HG03108 (cell line): ENCODE measurements at regions not wholly inside any gene's neighbourhood (a gene's known extent, or its start where the extent isn't known, plus 50 kb on each side); places are given as distances from the start of the nearest gene placed in this dataset.

ENCODE experiments used
- ATAC-seq: cut with Tn5 transposase; IDR thresholded peaks from one replicate; pipeline ENCODE4 v1.9.1; 2021; ENCODE audit warnings: moderate library complexity; ENCODE audit not compliant: unreplicated experiment

GRCh38 chr10:6743291-6743849, 163.3 kb upstream of the PRKCQ start:
- ATAC-seq = no peak

- ATAC-seq = no peak
Observed at GRCh38 chr10:6741541-6741941, 161.5 kb upstream of the PRKCQ start.

- no peak for ATAC-seq
Observed at GRCh38 chr10:6739530-6740174, 159.6 kb upstream of the PRKCQ start.

- no peak for ATAC-seq
Observed at GRCh38 chr10:6738112-6738768, 158.2 kb upstream of the PRKCQ start.

GRCh38 chr10:6737758-6738111, 157.7 kb upstream of the PRKCQ start:
- ATAC-seq = no peak

- no peak for ATAC-seq
Observed at GRCh38 chr10:6737080-6737641, 157.1 kb upstream of the PRKCQ start.

GRCh38 chr10:6734286-6734685, 154.2 kb upstream of the PRKCQ start:
- ATAC-seq = no peak

- ATAC-seq = no peak
Observed at GRCh38 chr10:6729861-6730344, 149.8 kb upstream of the PRKCQ start.

GRCh38 chr10:6729071-6729774, 149.1 kb upstream of the PRKCQ start:
- no peak for ATAC-seq

GRCh38 chr10:6726924-6727323, 146.8 kb upstream of the PRKCQ start:
- ATAC-seq = no peak

- ATAC-seq = no peak
Observed at GRCh38 chr10:6722616-6723004, 142.5 kb upstream of the PRKCQ start.

GRCh38 chr10:6721964-6722615, 142.0 kb upstream of the PRKCQ start:
- ATAC-seq = no peak

- no peak for ATAC-seq
Observed at GRCh38 chr10:6721480-6721879, 141.4 kb upstream of the PRKCQ start.

- ATAC-seq = no peak
Observed at GRCh38 chr10:6719561-6719960, 139.5 kb upstream of the PRKCQ start.

- no peak for ATAC-seq
Observed at GRCh38 chr10:6718550-6718949, 138.5 kb upstream of the PRKCQ start.

- no peak for ATAC-seq
Observed at GRCh38 chr10:6716516-6716915, 136.4 kb upstream of the PRKCQ start.

GRCh38 chr10:6713716-6714115, 133.6 kb upstream of the PRKCQ start:
- ATAC-seq = no peak

- ATAC-seq = no peak
Observed at GRCh38 chr10:6713120-6713519, 133.0 kb upstream of the PRKCQ start.

GRCh38 chr10:6711881-6712280, 131.8 kb upstream of the PRKCQ start:
- ATAC-seq = no peak

- no peak for ATAC-seq
Observed at GRCh38 chr10:6711408-6711841, 131.3 kb upstream of the PRKCQ start.

- ATAC-seq = no peak
Observed at GRCh38 chr10:6707352-6707751, 127.3 kb upstream of the PRKCQ start.
